SK-N-SH (cell line): ENCODE measurements at regions not wholly inside any gene's neighbourhood (a gene's known extent, or its start where the extent isn't known, plus 50 kb on each side); places are given as distances from the start of the nearest gene placed in this dataset.

Source experiments
- CHD2 ChIP-seq: fragments of 150-350 bp; IDR thresholded peaks from 2 replicates; pipeline ENCODE4 v1.6.1; 2018; ENCODE audit warnings: low read length; ENCODE audit not compliant: partially characterized antibody
- CTCF ChIP-seq: fragments of 200-600 bp; sonication (generic); IDR thresholded peaks from 2 replicates; pipeline ENCODE4 v1.6.1; 2017; ENCODE audit warnings: antibody characterized with exemption, mild to moderate bottlenecking, moderate library complexity
- EP300 ChIP-seq, 2 experiments: IDR thresholded peaks; 2 replicates each; pipeline versions ENCODE4 v1.4.0 to v1.6.1; 2012; ENCODE audit warnings: borderline replicate concordance in 1 of 2, low read depth in 1 of 2, low read length in 1 of 2
- JUND ChIP-seq: IDR thresholded peaks from 2 replicates; pipeline ENCODE4 v1.4.0; 2012
- MAX ChIP-seq: IDR thresholded peaks from 2 replicates; pipeline ENCODE4 v1.4.0; 2012; ENCODE audit warnings: low read depth

- TF ChIP-seq CTCF (no peak), MAX (no peak), JUND (no peak), CHD2 (no peak), EP300 (IDR thresholded peaks at IDR 0.05; ENCODE audit: borderline replicate concordance in 1 of 2, low read depth in 1 of 2, low read length in 1 of 2) (no peak)
Measured at GRCh38 chr11:106321601-106322000, 244.1 kb downstream of the AASDHPPT start.
